ENCODE measurements at regions not wholly inside any gene's neighbourhood (a gene's known extent, or its start where the extent isn't known, plus 50 kb on each side); places are given as distances from the start of the nearest gene placed in this dataset.

DNA sequence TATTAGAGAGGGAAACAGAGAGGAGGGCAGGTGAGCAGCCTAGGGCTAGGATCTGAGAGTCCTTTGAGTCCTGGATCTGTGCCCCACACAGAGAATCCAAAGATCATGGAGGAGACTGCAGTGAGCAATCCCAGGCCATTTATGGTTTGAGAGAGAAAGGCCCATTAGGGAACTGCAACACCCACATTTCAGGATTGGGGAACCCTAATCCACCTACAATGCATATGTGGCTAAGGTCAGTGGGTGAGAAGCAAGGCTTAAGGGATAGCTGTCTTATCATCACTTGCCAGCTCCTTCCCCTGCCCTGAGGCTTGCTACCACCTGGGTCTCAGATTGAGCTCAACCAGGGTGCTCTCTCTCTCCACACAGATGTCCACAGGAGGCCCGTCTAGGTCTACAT is 781.1 kb upstream of the AMELY start:
- TF ChIP-seq, protein P1, sequence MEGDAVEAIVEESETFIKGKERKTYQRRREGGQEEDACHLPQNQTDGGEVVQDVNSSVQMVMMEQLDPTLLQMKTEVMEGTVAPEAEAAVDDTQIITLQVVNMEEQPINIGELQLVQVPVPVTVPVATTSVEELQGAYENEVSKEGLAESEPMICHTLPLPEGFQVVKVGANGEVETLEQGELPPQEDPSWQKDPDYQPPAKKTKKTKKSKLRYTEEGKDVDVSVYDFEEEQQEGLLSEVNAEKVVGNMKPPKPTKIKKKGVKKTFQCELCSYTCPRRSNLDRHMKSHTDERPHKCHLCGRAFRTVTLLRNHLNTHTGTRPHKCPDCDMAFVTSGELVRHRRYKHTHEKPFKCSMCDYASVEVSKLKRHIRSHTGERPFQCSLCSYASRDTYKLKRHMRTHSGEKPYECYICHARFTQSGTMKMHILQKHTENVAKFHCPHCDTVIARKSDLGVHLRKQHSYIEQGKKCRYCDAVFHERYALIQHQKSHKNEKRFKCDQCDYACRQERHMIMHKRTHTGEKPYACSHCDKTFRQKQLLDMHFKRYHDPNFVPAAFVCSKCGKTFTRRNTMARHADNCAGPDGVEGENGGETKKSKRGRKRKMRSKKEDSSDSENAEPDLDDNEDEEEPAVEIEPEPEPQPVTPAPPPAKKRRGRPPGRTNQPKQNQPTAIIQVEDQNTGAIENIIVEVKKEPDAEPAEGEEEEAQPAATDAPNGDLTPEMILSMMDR (IDR thresholded peaks at IDR 0.05) = no peak
- no peak for TF ChIP-seq POLR2A (IDR thresholded peaks at IDR 0.05)
